CD8-positive, alpha-beta memory T cell (primary cell): ENCODE measurements at regions not wholly inside any gene's neighbourhood (a gene's known extent, or its start where the extent isn't known, plus 50 kb on each side); places are given as distances from the start of the nearest gene placed in this dataset.

Source experiments
- CTCF ChIA-PET: fragments of 350-600 bp; sonication (Branson Sonifier 250); formaldehyde crosslinking; loops from one replicate; lab custom pipeline; 2021; ENCODE audit warnings: antibody characterized with exemption; lab: Charles Lee
- POLR2A ChIA-PET: fragments of 350-600 bp; sonication (Branson Sonifier 250); formaldehyde crosslinking; loops from one replicate; lab custom pipeline; 2021; ENCODE audit warnings: antibody characterized with exemption; lab: Charles Lee
- DNase-seq, 5 donors: peaks; one replicate each; pipeline versions ENCODE4 v3.0.0 to v3.0.0-alpha.2; 2020 to 2022; ENCODE audit warnings: mixed read lengths in 1 of 5
- H3K27ac ChIP-seq: one replicate; pipeline ENCODE4 v1.7.0; 2013; ENCODE audit warnings: low read depth, mild to moderate bottlenecking, low read length, moderate library complexity
- H3K27me3 ChIP-seq: 2 replicates; pipeline ENCODE4 v1.7.0; 2013; ENCODE audit warnings: low read length, mild to moderate bottlenecking; ENCODE audit not compliant: insufficient read depth, poor library complexity, severe bottlenecking
- H3K36me3 ChIP-seq: 2 replicates; pipeline ENCODE4 v1.7.0; 2013; ENCODE audit warnings: mild to moderate bottlenecking, low read length, moderate library complexity; ENCODE audit not compliant: insufficient read depth
- H3K4me1 ChIP-seq: 2 replicates; pipeline ENCODE4 v1.7.0; 2013; ENCODE audit warnings: mild to moderate bottlenecking, low read length, moderate library complexity; ENCODE audit not compliant: insufficient read depth
- H3K4me3 ChIP-seq: 2 replicates; pipeline ENCODE4 v1.7.0; 2013; ENCODE audit warnings: mild to moderate bottlenecking, low read length
- H3K9me3 ChIP-seq: 2 replicates; pipeline ENCODE4 v1.7.0; 2013; ENCODE audit warnings: mild to moderate bottlenecking, low read length
- H3K27ac Mint-ChIP-seq, 8 donors: one replicate each; pipeline ENCODE4 v1.8.0; 2020 to 2021; ENCODE audit warnings: mixed read lengths in 8 of 8, mild to moderate bottlenecking in 6 of 8, inconsistent platforms in 3 of 8, moderate library complexity in 3 of 8
- H3K27me3 Mint-ChIP-seq, 2 donors: one replicate each; pipeline ENCODE4 v1.8.0; 2020 to 2021; ENCODE audit warnings: mixed read lengths in 2 of 2, mild to moderate bottlenecking in 1 of 2, moderate library complexity in 1 of 2
- H3K36me3 Mint-ChIP-seq, 3 donors: one replicate each; pipeline ENCODE4 v1.8.0; 2020 to 2021; ENCODE audit warnings: mixed read lengths in 3 of 3, inconsistent platforms in 1 of 3, mild to moderate bottlenecking in 1 of 3
- H3K4me1 Mint-ChIP-seq, 3 donors: one replicate each; pipeline ENCODE4 v1.8.0; 2020 to 2021; ENCODE audit warnings: mixed read lengths in 3 of 3, inconsistent platforms in 1 of 3, mild to moderate bottlenecking in 1 of 3
- H3K4me3 Mint-ChIP-seq, 7 donors: one replicate each; pipeline ENCODE4 v1.8.0; 2020 to 2021; ENCODE audit warnings: mixed read lengths in 7 of 7, mild to moderate bottlenecking in 6 of 7, moderate library complexity in 4 of 7, inconsistent platforms in 2 of 7
- H3K9me3 Mint-ChIP-seq, 5 donors: one replicate each; pipeline ENCODE4 v1.8.0; 2020 to 2022; ENCODE audit warnings: mixed read lengths in 5 of 5, mild to moderate bottlenecking in 3 of 5, moderate library complexity in 2 of 5, inconsistent platforms in 1 of 5

- no peaks in the 10 kb centered on the region for H3K36me3 ChIP-seq
- ChIA-PET POLR2A (no interaction called here), CTCF (no interaction called here)
- H3K9me3 ChIP-seq = no peaks in the 10 kb centered on the region
- H3K27me3 ChIP-seq = no peaks in the 10 kb centered on the region
- no peak overlapping the region for H3K4me3 ChIP-seq
- Mint-ChIP-seq H3K27ac (no peak overlapping the region), H3K4me3 (no peak overlapping the region), H3K27me3 (no peaks in the 10 kb centered on the region), H3K9me3 (no peaks in the 10 kb centered on the region), H3K36me3 (no peaks in the 10 kb centered on the region), H3K4me1 (no peaks in the 10 kb centered on the region)
- H3K27ac ChIP-seq = no peak overlapping the region
- no peaks in the 10 kb centered on the region for H3K4me1 ChIP-seq
- no peak for DNase-seq
Observed at GRCh38 chr2:117693154-117693553, 121.3 kb upstream of the DDX18 start.

DNA sequence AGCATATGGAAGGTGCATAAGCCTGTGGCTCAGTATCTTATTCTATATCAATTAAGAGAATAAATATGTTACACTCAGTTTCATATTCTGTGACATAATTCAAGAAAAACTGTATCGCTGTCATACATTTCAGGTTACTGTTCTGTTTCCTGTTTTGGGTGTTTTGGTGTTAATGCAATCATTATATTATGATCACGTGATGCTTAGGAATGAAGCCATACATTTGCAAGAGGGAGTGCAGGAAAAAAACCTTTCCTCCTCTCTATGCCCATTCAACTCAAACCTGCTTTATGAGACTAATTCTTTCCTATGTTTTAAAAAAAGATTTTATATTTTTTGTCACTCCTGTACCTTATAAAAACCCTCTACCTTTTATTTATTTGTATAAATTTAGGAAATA is 120.8 kb upstream of the DDX18 start:
- peaks cover 0 to under 1% (median 0%) of the 10 kb centered on the region in 5 donors for H3K9me3 Mint-ChIP-seq
- Histone ChIP-seq H3K4me1 (no peaks in the 10 kb centered on the region), H3K9me3 (no peaks in the 10 kb centered on the region), H3K4me3 (no peak overlapping the region), H3K36me3 (no peaks in the 10 kb centered on the region), H3K27ac (no peak overlapping the region), H3K27me3 (no peaks in the 10 kb centered on the region)
- H3K4me3 Mint-ChIP-seq = no peak overlapping the region
- CTCF ChIA-PET = no interaction called here
- no peaks in the 10 kb centered on the region for H3K27me3 Mint-ChIP-seq
- H3K4me1 Mint-ChIP-seq = no peaks in the 10 kb centered on the region
- no peak for DNase-seq
- POLR2A ChIA-PET = no interaction called here
- H3K27ac Mint-ChIP-seq = no peak overlapping the region
- no peaks in the 10 kb centered on the region for H3K36me3 Mint-ChIP-seq

- H3K4me1 Mint-ChIP-seq = no peaks in the 10 kb centered on the region
- H3K27ac ChIP-seq = no peak overlapping the region
- no peak overlapping the region for H3K4me3 Mint-ChIP-seq
- no peaks in the 10 kb centered on the region for H3K27me3 Mint-ChIP-seq
- peaks cover 0 to 2% (median 0%) of the 10 kb centered on the region in 5 donors for H3K9me3 Mint-ChIP-seq
- no peak overlapping the region for H3K4me3 ChIP-seq
- no peaks in the 10 kb centered on the region for H3K27me3 ChIP-seq
- ChIA-PET POLR2A (no interaction called here), CTCF (no interaction called here)
- DNase-seq = no peak
- no peaks in the 10 kb centered on the region for H3K36me3 ChIP-seq
- no peak overlapping the region for H3K27ac Mint-ChIP-seq
- no peaks in the 10 kb centered on the region for H3K36me3 Mint-ChIP-seq
- H3K9me3 ChIP-seq = no peaks in the 10 kb centered on the region
- no peaks in the 10 kb centered on the region for H3K4me1 ChIP-seq
Observed at GRCh38 chr2:117698287-117698686, 116.2 kb upstream of the DDX18 start.

GRCh38 chr2:117698819-117699218 is 115.7 kb upstream of the DDX18 start:
- Mint-ChIP-seq H3K36me3 (no peaks in the 10 kb centered on the region), H3K27ac (no peak overlapping the region), H3K4me3 (no peak overlapping the region), H3K4me1 (no peaks in the 10 kb centered on the region), H3K9me3 (peaks cover 0 to 2% (median 0%) of the 10 kb centered on the region in 5 donors), H3K27me3 (no peaks in the 10 kb centered on the region)
- no peaks in the 10 kb centered on the region for H3K4me1 ChIP-seq
- H3K9me3 ChIP-seq = no peaks in the 10 kb centered on the region
- no peaks in the 10 kb centered on the region for H3K36me3 ChIP-seq
- CTCF ChIA-PET = no interaction called here
- no peak for DNase-seq
- no peak overlapping the region for H3K27ac ChIP-seq
- H3K27me3 ChIP-seq = no peaks in the 10 kb centered on the region
- no peak overlapping the region for H3K4me3 ChIP-seq
- POLR2A ChIA-PET = no interaction called here

GRCh38 chr2:117700471-117700870 is 114.0 kb upstream of the DDX18 start:
- H3K4me3 Mint-ChIP-seq = no peak overlapping the region
- no peak overlapping the region for H3K27ac ChIP-seq
- peaks cover 0 to 2% of the 10 kb centered on the region in 2 donors for H3K27me3 Mint-ChIP-seq
- POLR2A ChIA-PET = no interaction called here
- no peak for DNase-seq
- no peak overlapping the region for H3K4me3 ChIP-seq
- H3K9me3 ChIP-seq = no peaks in the 10 kb centered on the region
- no peaks in the 10 kb centered on the region for H3K36me3 Mint-ChIP-seq
- no peaks in the 10 kb centered on the region for H3K4me1 ChIP-seq
- no peak overlapping the region for H3K27ac Mint-ChIP-seq
- H3K27me3 ChIP-seq = no peaks in the 10 kb centered on the region
- no peaks in the 10 kb centered on the region for H3K4me1 Mint-ChIP-seq
- H3K9me3 Mint-ChIP-seq = peaks cover 0 to 2% (median 0%) of the 10 kb centered on the region in 5 donors
- CTCF ChIA-PET = no interaction called here
- no peaks in the 10 kb centered on the region for H3K36me3 ChIP-seq

DNA sequence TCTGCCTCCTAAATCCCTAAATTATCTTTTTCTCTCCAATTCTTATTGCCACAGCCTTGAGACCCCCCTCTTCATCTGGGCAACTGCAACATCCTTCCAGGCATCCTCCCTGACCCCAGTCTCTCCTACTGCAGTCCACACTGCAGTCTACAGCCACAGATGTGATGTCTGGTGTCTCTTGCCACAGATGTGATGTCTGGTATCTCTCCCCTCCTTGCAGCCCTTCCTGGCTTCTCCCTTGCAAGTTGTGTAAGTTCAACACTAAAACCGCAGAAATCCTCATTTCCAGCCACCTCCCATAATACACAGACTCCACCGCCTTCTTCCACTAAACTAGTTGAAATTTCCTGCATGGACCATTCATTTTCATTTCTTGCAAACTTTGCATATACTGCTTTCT is 113.1 kb upstream of the DDX18 start:
- Mint-ChIP-seq H3K27me3 (peaks cover 0 to 4% of the 10 kb centered on the region in 2 donors), H3K9me3 (peaks cover 0 to 2% (median 0%) of the 10 kb centered on the region in 5 donors), H3K36me3 (no peaks in the 10 kb centered on the region), H3K27ac (no peak overlapping the region), H3K4me1 (no peaks in the 10 kb centered on the region), H3K4me3 (no peak overlapping the region)
- Histone ChIP-seq H3K27me3 (no peaks in the 10 kb centered on the region), H3K4me3 (no peak overlapping the region), H3K27ac (no peak overlapping the region), H3K9me3 (no peaks in the 10 kb centered on the region), H3K36me3 (no peaks in the 10 kb centered on the region), H3K4me1 (no peaks in the 10 kb centered on the region)
- CTCF ChIA-PET = no interaction called here
- POLR2A ChIA-PET = no interaction called here
- DNase-seq = no peak

DNA sequence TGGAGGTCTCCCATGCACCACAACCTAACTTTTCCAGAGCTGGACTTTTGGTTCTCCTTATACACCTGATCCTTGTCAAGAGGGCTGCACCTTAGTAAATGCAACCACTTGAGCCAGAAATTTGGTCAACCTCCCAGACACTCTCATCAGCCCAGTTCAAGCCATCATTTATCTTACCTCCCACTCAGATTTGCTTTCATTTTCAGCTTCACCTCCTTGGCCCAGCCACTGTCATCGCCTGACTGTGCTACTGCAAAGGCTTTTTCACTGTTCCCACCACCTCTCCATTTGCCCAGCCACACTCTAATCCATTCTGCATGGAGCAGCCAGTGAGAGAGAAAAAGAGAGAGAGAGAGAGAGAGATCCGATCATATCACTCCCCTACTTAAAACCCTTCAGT is 112.4 kb upstream of the DDX18 start:
- Mint-ChIP-seq H3K9me3 (peaks cover 0 to 2% (median 0%) of the 10 kb centered on the region in 5 donors), H3K27me3 (peaks cover 0 to 7% of the 10 kb centered on the region in 2 donors), H3K27ac (no peak overlapping the region), H3K4me1 (no peaks in the 10 kb centered on the region), H3K36me3 (no peaks in the 10 kb centered on the region), H3K4me3 (no peak overlapping the region)
- H3K27ac ChIP-seq = no peak overlapping the region
- H3K9me3 ChIP-seq = no peaks in the 10 kb centered on the region
- DNase-seq = no peak
- no peaks in the 10 kb centered on the region for H3K36me3 ChIP-seq
- CTCF ChIA-PET = no interaction called here
- POLR2A ChIA-PET = no interaction called here
- no peaks in the 10 kb centered on the region for H3K4me1 ChIP-seq
- no peak overlapping the region for H3K4me3 ChIP-seq
- H3K27me3 ChIP-seq = no peaks in the 10 kb centered on the region

DNA sequence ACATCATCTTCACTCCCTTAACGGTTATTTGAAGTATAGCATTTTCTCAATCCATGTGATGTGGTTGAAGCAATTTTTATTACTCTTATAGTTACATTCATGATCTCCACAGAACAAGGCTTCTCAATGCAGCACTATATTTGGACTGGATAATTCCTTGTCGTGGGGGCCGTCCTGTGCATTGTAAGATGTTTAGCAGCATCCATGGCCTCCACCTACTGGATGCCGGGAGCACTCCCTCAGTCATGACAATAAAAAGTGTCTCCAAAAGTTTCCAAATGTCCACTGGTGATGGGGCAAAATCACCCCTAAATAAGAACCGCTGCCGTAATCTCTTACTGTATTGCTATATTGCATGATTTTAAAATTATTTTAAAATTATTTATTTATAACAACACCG is 110.6 kb upstream of the DDX18 start:
- no peak for DNase-seq
- Mint-ChIP-seq H3K9me3 (no peaks in the 10 kb centered on the region), H3K4me3 (no peak overlapping the region), H3K27ac (no peak overlapping the region), H3K4me1 (no peaks in the 10 kb centered on the region), H3K36me3 (no peaks in the 10 kb centered on the region), H3K27me3 (peaks cover 0 to 7% of the 10 kb centered on the region in 2 donors)
- Histone ChIP-seq H3K9me3 (no peaks in the 10 kb centered on the region), H3K4me3 (no peak overlapping the region), H3K27me3 (no peaks in the 10 kb centered on the region), H3K27ac (no peak overlapping the region), H3K36me3 (no peaks in the 10 kb centered on the region), H3K4me1 (no peaks in the 10 kb centered on the region)
- ChIA-PET CTCF (no interaction called here), POLR2A (no interaction called here)

- H3K27me3 Mint-ChIP-seq = peaks cover 0 to 7% of the 10 kb centered on the region in 2 donors
- ChIA-PET POLR2A (no interaction called here), CTCF (no interaction called here)
- H3K4me1 Mint-ChIP-seq = no peaks in the 10 kb centered on the region
- Histone ChIP-seq H3K27me3 (no peaks in the 10 kb centered on the region), H3K4me3 (no peak overlapping the region), H3K4me1 (no peaks in the 10 kb centered on the region), H3K9me3 (no peaks in the 10 kb centered on the region), H3K27ac (no peak overlapping the region), H3K36me3 (no peaks in the 10 kb centered on the region)
- DNase-seq = no peak
- no peak overlapping the region for H3K27ac Mint-ChIP-seq
- H3K4me3 Mint-ChIP-seq = no peak overlapping the region
- no peaks in the 10 kb centered on the region for H3K9me3 Mint-ChIP-seq
- H3K36me3 Mint-ChIP-seq = no peaks in the 10 kb centered on the region
Observed at GRCh38 chr2:117704818-117705217, 109.7 kb upstream of the DDX18 start.
